SW 1271 (cell line): ENCODE measurements at regions not wholly inside any gene's neighbourhood (a gene's known extent, or its start where the extent isn't known, plus 50 kb on each side); places are given as distances from the start of the nearest gene placed in this dataset.

Experiments used
- DNase-seq, 2 experiments: peaks; one replicate each; lab custom pipeline; 2025; lab: John Stamatoyannopoulos, UW

GRCh38 chr18:40662898-40663437 is 1292.1 kb upstream of the PIK3C3 start:
- DNase-seq, result no peak

GRCh38 chr18:40653682-40654081 is 1301.4 kb upstream of the PIK3C3 start:
- DNase-seq, result no peak

GRCh38 chr18:40652321-40652720 is 1302.7 kb upstream of the PIK3C3 start:
- DNase-seq, result no peak

GRCh38 chr18:40651163-40651562 is 1303.9 kb upstream of the PIK3C3 start:
- no peak for DNase-seq

GRCh38 chr18:40642692-40643229 is 1312.3 kb upstream of the PIK3C3 start:
- no peak for DNase-seq

GRCh38 chr18:40631319-40631718 is 1323.7 kb upstream of the PIK3C3 start:
- no peak for DNase-seq

DNA sequence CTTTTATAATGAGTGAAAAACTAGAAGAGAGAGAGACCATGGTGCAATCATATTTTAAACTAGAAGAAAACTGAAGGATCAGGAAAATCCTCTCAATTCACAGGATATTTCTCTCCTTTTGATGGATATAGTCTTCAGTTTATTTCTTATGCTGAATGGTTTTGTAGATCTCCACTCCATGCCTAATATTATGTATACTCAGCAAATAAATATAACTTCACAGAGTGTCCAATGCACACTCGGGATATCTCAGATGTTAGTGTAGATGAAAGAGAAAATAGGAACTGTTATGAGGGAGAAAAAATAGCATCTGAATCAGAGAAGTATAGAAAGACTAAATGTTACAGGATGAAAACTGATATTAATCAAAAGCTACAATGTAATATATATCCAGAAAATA is 1324.5 kb upstream of the PIK3C3 start:
- no peak for DNase-seq

GRCh38 chr18:40624959-40625358 is 1330.1 kb upstream of the PIK3C3 start:
- no peak for DNase-seq

- no peak for DNase-seq
Measured at GRCh38 chr18:40613721-40614120, 1341.3 kb upstream of the PIK3C3 start.

DNA sequence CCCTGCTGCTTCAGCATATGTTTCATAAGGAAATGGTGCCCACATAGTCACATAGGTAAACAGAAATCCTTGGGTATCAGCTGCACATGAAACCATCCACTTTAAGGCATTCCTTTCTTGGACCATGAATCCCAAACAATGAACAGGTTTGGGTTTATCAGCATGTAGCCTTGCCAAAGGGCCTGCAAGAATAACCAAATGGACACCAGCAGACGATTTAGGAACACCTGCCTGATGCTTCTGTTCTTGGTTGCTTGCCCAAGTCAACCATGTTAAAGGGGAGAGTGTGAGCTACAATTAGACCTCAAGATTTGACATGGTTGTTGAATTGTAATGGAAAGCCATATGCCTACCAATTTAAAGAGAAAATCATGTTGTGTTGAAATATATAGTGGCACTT is 1342.7 kb upstream of the PIK3C3 start:
- no peak for DNase-seq

- DNase-seq, result no peak
Measured at GRCh38 chr18:40608226-40608625, 1346.8 kb upstream of the PIK3C3 start.

- DNase-seq, result no peak
Measured at GRCh38 chr18:40607542-40608148, 1347.4 kb upstream of the PIK3C3 start.

DNA sequence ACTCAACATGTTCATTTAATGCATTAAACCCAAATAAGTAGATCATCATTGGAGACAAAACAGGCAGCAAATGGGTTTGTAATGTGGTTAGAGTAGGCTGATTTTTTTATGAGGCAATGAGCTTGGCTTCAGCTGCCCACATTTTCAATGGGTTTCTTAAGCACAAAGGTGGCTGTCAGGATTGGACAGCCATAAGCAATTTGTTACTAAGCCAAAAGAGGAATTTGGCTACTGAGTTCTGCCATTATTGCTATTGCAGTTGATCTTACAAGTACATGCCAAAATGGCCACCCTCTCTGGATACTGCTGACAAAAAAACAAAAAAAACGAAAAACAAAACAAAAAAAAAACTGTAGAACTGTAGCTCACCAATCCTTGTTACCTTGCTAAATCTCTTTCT is 1348.0 kb upstream of the PIK3C3 start:
- no peak for DNase-seq

DNA sequence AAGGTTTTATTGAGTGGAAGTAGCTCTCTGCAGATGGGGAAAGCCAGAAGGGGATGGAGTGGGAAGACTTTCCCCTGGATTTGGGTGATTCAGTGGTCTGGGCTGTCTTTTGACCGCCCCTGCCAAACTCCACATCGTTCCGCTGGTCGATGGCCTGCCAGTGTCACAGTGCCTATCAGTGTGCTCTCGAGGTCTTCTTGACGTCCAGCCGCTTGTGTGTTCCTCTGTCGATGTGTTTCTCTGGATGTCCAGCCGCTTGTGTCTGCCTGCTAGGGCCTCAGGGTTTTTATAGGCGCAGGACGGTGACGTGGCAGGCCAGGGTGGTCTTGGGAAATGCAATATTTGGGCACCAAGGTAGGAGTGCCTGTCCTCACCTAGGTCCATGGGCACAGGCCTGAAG is 1371.4 kb upstream of the PIK3C3 start:
- no peak for DNase-seq

DNA sequence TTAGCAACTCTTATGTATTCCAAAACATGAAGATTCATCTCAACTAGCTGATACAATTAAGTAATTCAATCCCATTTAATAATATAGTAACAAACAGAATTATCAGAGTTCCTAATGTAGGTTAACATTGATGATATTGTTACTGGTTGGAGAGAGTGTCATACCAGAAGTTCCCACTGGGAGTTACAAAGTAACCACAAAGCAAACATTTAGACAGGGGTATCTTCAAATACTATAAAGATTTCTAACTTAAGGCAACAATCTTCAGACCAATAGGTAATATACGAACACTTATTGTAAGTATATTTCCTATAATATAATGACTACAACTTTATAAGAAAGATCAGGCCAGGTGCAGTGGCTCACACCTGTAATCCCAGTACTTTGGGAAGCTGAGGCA is 1372.9 kb upstream of the PIK3C3 start:
- DNase-seq, result no peak

GRCh38 chr18:40577981-40578365 is 1377.1 kb upstream of the PIK3C3 start:
- no peak for DNase-seq

- no peak for DNase-seq
Measured at GRCh38 chr18:40577239-40577980, 1377.6 kb upstream of the PIK3C3 start.

DNA sequence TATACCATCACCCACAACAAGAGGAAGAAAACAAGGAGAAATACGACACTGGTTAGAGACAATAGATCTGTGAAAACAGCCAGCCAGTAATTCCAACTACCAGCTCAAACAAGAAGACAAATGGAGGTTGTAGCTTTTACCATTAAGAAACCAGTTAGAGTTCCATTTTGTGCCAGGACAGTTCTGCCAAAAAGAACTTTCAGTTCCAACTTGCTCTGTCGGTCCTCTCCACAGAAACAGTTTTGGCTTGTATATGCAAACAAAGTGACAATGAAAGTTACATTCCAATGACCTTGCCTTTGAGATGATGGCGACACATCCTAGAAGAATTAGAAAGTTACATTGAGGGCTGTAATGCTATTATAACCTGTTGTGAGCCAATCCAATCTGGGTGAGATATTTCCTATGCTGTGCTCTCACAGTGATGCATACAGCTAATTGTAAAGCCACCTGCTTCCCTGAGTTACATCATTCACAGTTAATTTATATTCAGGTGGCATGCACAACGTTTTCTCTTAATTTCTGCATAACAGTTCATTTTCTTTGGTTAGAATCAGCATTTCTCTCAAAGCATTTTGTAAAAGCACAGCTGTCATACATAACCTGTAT is 1378.4 kb upstream of the PIK3C3 start:
- DNase-seq, result no peak

GRCh38 chr18:40570615-40571014 is 1384.4 kb upstream of the PIK3C3 start:
- no peak for DNase-seq

GRCh38 chr18:40569605-40570004 is 1385.4 kb upstream of the PIK3C3 start:
- no peak for DNase-seq

- DNase-seq, result no peak
Measured at GRCh38 chr18:40566510-40566844, 1388.6 kb upstream of the PIK3C3 start.

DNA sequence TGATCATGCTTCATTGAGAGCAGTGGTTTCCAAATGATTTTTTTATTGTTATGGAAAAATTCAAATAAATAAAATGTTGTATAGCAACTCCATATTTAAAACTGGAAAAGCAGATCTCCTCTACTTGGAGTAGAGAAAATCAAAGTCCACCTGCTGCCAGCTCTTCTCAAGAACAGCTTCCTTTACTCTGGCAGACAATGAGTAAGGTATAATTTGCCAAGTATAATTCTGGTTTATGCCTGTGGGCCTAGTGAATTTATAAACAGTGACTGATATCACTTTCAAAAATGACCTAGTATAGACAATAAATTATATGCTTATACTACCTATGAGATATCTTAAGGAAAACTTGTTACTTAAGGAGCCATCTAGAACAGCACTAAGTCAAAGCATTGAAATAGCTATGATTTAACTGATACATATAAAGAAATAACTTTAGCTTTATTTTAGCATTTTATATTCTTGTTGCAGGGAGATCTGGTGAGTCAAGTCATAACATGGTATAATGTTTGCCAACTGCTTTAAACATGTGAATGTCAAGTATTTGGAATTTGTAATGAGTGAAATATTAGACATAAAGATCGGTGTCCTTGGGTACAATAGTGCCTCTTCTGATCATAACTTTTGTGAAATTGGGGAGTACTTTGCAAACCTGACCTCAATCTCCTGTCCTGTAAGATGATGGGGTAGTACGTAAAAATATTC is 1389.1 kb upstream of the PIK3C3 start:
- no peak for DNase-seq
